ENCODE measurements at regions not wholly inside any gene's neighbourhood (a gene's known extent, or its start where the extent isn't known, plus 50 kb on each side); places are given as distances from the start of the nearest gene placed in this dataset.

DNA sequence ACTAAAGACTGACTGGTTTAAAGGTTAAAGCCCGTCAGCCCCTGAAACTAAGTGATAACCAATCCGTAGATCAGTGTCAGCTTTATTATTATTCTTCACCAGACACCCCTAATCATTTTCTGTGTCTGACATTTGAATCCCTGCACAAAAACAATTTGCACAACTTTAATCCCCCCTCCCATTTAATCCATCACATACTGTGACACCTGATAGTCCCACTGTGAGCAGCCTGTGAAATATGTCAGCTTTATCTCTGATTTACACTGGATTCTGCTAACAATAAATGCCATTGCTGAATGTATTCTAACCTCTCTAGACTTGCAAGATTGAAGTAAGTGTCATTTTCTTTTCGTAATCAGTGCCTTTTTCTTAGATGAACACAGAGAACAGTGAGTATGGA lies 2089.0 kb upstream of the RAG2 start:
- WGBS, 5 donors: 57 to 78% (median 70%) methylated on average over 3 of the region's 3 CpGs
- H3K4me3 ChIP-seq: no peak overlapping the region
- intact Hi-C loops (cut with DNase I; ENCODE audit: low total_unique reads): no loop called here
- DNase-seq: no peak
- H3K9me3 ChIP-seq: peaks cover 0 to 4% (median 0%) of the 10 kb centered on the region in 8 donors
- no peak overlapping the region for H3K27ac ChIP-seq
- H3K4me1 ChIP-seq: no peaks in the 10 kb centered on the region
- no peaks in the 10 kb centered on the region for H3K27me3 ChIP-seq (replicated peaks in 1 of 7)
- H3K36me3 ChIP-seq: no peaks in the 10 kb centered on the region
- TF ChIP-seq, protein P1, sequence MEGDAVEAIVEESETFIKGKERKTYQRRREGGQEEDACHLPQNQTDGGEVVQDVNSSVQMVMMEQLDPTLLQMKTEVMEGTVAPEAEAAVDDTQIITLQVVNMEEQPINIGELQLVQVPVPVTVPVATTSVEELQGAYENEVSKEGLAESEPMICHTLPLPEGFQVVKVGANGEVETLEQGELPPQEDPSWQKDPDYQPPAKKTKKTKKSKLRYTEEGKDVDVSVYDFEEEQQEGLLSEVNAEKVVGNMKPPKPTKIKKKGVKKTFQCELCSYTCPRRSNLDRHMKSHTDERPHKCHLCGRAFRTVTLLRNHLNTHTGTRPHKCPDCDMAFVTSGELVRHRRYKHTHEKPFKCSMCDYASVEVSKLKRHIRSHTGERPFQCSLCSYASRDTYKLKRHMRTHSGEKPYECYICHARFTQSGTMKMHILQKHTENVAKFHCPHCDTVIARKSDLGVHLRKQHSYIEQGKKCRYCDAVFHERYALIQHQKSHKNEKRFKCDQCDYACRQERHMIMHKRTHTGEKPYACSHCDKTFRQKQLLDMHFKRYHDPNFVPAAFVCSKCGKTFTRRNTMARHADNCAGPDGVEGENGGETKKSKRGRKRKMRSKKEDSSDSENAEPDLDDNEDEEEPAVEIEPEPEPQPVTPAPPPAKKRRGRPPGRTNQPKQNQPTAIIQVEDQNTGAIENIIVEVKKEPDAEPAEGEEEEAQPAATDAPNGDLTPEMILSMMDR (IDR thresholded peaks at IDR 0.05 in 8 of 11, conservative IDR thresholded peaks at IDR 0.05 in 3 of 11): no peak
- TF ChIP-seq POLR2A (IDR thresholded peaks at IDR 0.05) (no peak), POLR2AphosphoS5 (IDR thresholded peaks at IDR 0.05) (no peak)

- intact Hi-C loops (cut with DNase I; ENCODE audit: low total_unique reads): no loop called here
- H3K36me3 ChIP-seq: no peaks in the 10 kb centered on the region
- no peak overlapping the region for H3K4me3 ChIP-seq
- no peaks in the 10 kb centered on the region for H3K4me1 ChIP-seq
- H3K9me3 ChIP-seq: peaks cover 0 to 4% (median 0%) of the 10 kb centered on the region in 8 donors
- DNase-seq: no peak
- WGBS, 5 donors: 89 to 97% (median 96%) methylated on average over 2 of the region's 2 CpGs
- no peak overlapping the region for H3K27ac ChIP-seq
- TF ChIP-seq, protein P1 (IDR thresholded peaks at IDR 0.05 in 8 of 11, conservative IDR thresholded peaks at IDR 0.05 in 3 of 11): no peak
- TF ChIP-seq POLR2A (IDR thresholded peaks at IDR 0.05) (no peak), POLR2AphosphoS5 (IDR thresholded peaks at IDR 0.05) (no peak)
- no peaks in the 10 kb centered on the region for H3K27me3 ChIP-seq (replicated peaks in 1 of 7)
Measured at GRCh38 chr11:38683484-38683883, 2085.4 kb upstream of the RAG2 start.

GRCh38 chr11:38680746-38681145 lies 2082.7 kb upstream of the RAG2 start:
- Histone ChIP-seq H3K4me1 (no peaks in the 10 kb centered on the region), H3K27me3 (replicated peaks in 1 of 7) (no peaks in the 10 kb centered on the region), H3K4me3 (no peak overlapping the region), H3K9me3 (peaks cover 0 to 7% (median 2%) of the 10 kb centered on the region in 8 donors), H3K36me3 (no peaks in the 10 kb centered on the region), H3K27ac (no peak overlapping the region)
- WGBS, 5 donors: 68 to 87% (median 82%) methylated on average over 2 of the region's 2 CpGs
- intact Hi-C loops (cut with DNase I; ENCODE audit: low total_unique reads): no loop called here
- TF ChIP-seq POLR2AphosphoS5 (IDR thresholded peaks at IDR 0.05): no peak
- TF ChIP-seq, protein P1 (IDR thresholded peaks at IDR 0.05 in 8 of 11, conservative IDR thresholded peaks at IDR 0.05 in 3 of 11): no peak
- TF ChIP-seq POLR2A (IDR thresholded peaks at IDR 0.05): no peak
- no peak for DNase-seq

DNA sequence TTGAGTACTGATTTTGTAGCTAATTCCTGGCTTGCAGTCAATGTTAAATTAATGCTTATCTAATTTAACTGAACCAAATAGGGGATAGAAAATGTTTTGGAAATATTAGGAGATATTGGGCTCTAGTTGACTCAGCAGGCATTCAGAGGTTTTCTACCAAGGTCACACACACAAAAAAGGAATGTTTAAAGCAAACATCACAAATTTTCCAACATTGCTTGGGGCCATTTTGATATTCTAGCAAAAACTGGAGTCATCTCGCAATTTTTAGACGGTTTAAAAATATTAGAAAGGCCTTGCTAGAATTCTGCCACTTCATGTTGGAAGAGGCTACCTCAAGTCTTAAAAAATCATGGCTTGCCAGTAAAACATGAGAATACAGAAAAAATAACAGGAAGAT lies 2082.1 kb upstream of the RAG2 start:
- no peaks in the 10 kb centered on the region for H3K27me3 ChIP-seq (replicated peaks in 1 of 7)
- no peak for TF ChIP-seq POLR2AphosphoS5 (IDR thresholded peaks at IDR 0.05)

GRCh38 chr11:38672445-38672844 lies 2074.4 kb upstream of the RAG2 start:
- TF ChIP-seq POLR2A (IDR thresholded peaks at IDR 0.05) (no peak), POLR2AphosphoS5 (IDR thresholded peaks at IDR 0.05) (no peak)
- TF ChIP-seq, protein P1 (IDR thresholded peaks at IDR 0.05 in 8 of 11, conservative IDR thresholded peaks at IDR 0.05 in 3 of 11): no peak
- intact Hi-C loops (cut with DNase I; ENCODE audit: low total_unique reads): no loop called here
- DNase-seq: no peak

More for the DNA sequence above, 2082.1 kb upstream of the RAG2 start:
- Histone ChIP-seq H3K4me1 (no peaks in the 10 kb centered on the region), H3K9me3 (peaks cover 0 to 7% (median 2%) of the 10 kb centered on the region in 8 donors), H3K36me3 (no peaks in the 10 kb centered on the region), H3K27ac (no peak overlapping the region), H3K4me3 (no peak overlapping the region)
- DNase-seq: no peak
- WGBS, 5 donors: 87 to 95% (median 92%) methylated on average over 2 of the region's 2 CpGs
- intact Hi-C loops (cut with DNase I; ENCODE audit: low total_unique reads): no loop called here

More at GRCh38 chr11:38672445-38672844, 2074.4 kb upstream of the RAG2 start:
- H3K27me3 ChIP-seq (replicated peaks in 1 of 7): no peaks in the 10 kb centered on the region
- no peaks in the 10 kb centered on the region for H3K4me1 ChIP-seq
- peaks cover 0 to 14% (median 5%) of the 10 kb centered on the region in 8 donors for H3K9me3 ChIP-seq
- no peak overlapping the region for H3K27ac ChIP-seq
- H3K36me3 ChIP-seq: no peaks in the 10 kb centered on the region
- no peak overlapping the region for H3K4me3 ChIP-seq

All from spleen (tissue), 11 donors.